Heart left ventricle (tissue), 13 donors: ENCODE measurements at regions not wholly inside any gene's neighbourhood (a gene's known extent, or its start where the extent isn't known, plus 50 kb on each side); places are given as distances from the start of the nearest gene placed in this dataset.

Experiments
- POLR2A ChIP-seq, 2 donors: fragments of 450-650 bp; IDR thresholded peaks; one replicate each; pipeline ENCODE4 v1.6.1; 2017; ENCODE audit warnings: antibody characterized with exemption in 2 of 2, mild to moderate bottlenecking in 2 of 2, moderate library complexity in 2 of 2
- TF ChIP-seq, protein P1 (sequence below), 12 donors: fragments of 200-600 bp; sonication (generic) in 4 of 12; IDR thresholded peaks; one replicate each; pipeline versions ENCODE4 v1.5.0 to v1.8.0; 2018 to 2022; ENCODE audit warnings: antibody characterized with exemption in 12 of 12, mild to moderate bottlenecking in 5 of 12
- donor health status: ischemic (EF 13 %, LVEDD 7.1; RV severe dilation, severe dysfunction).
- donor health status: DM: no; HTN: yes; CAD: no.
- donor health status: DM: no; HTN: no; CAD: no.
- donor health status: ischemic (EF 25% LVEDD 6.9; RV normal size, moderate dysfunction).
- donor health status: ischemic (EF 25% LVEDD 5.7; RV mildly dilated, moderate dysfunction).
- donor health status: ischemic (EF 35%, LVEDD 5.7; RV mildly dilated, moderate dysfunction).
- donor health status: nonischemic (EF 11% LVEDD 7.7; RV severe dilation, severe dysfunction).
- donor health status: DM: yes; HTN: yes; CAD: no.
- donor health status: PGD.
- donor health status: ischemic (EF 29% LVEDD 5.4; RV normal size, mild dysfunction).
- donor health status: nonischemic (EF 23%, LVEDD 6.1; RV moderate dilation, normal function).

DNA sequence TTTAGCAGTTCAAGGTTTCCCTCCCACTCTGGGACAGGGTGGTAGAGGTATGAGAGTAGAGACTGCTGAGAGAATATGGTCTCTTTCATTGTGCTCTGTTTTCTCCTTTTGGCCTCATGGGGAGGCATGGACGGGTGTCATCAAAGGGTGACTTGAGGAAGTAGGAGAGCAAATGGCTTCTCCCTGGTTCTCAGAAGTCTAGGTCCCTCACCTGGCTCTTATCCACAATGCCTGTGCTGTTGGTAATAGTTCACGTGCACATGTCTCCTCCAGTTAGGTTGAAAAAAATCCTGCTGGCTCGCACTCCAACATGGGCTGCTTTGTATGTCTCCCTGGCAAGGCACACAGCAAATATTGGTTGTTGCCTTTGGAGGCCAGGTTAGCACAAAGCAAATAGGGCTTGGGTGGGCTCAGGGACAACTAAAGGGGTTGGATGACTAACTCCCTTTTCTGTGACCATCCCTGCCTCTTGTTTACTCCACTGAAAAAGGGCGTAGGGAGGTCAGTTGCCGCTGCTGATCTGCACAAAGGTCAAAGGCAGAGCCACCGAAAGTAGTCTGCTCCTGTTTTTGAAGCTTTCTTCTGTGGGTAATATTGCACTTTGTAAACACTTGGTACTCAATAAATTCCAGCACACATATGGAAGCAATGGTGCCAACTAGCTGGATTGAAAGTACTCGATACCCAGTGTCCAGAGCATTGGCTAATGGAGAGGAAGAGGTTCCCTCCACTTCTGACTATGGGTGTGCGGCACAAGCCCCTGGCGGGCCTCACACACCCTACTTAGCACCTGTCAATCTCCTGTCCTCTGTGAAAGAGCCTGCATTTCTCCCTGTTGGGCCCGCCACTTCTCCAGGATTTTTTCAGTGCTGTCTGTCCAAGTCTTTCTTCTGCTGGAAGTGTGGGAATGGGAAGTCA lies 121.8 kb downstream of the SLC38A6 start:
- TF ChIP-seq POLR2A (IDR thresholded peaks at IDR 0.05), result no peak
- TF ChIP-seq, protein P1, sequence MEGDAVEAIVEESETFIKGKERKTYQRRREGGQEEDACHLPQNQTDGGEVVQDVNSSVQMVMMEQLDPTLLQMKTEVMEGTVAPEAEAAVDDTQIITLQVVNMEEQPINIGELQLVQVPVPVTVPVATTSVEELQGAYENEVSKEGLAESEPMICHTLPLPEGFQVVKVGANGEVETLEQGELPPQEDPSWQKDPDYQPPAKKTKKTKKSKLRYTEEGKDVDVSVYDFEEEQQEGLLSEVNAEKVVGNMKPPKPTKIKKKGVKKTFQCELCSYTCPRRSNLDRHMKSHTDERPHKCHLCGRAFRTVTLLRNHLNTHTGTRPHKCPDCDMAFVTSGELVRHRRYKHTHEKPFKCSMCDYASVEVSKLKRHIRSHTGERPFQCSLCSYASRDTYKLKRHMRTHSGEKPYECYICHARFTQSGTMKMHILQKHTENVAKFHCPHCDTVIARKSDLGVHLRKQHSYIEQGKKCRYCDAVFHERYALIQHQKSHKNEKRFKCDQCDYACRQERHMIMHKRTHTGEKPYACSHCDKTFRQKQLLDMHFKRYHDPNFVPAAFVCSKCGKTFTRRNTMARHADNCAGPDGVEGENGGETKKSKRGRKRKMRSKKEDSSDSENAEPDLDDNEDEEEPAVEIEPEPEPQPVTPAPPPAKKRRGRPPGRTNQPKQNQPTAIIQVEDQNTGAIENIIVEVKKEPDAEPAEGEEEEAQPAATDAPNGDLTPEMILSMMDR (IDR thresholded peaks at IDR 0.05), result no peak
